Rectal smooth muscle tissue (tissue), 1 donor: ENCODE measurements at regions not wholly inside any gene's neighbourhood (a gene's known extent, or its start where the extent isn't known, plus 50 kb on each side); places are given as distances from the start of the nearest gene placed in this dataset.
"Not testable (repeated sequence)": the region's sequence is repeated elsewhere in the genome, so short reads cannot be mapped to it uniquely, and the experiment has no call there.

Source experiments
- H3K27ac ChIP-seq: one replicate; pipeline ENCODE4 v1.7.0; 2013; ENCODE audit warnings: low read depth, low read length, inconsistent platforms
- H3K27me3 ChIP-seq: one replicate; pipeline ENCODE4 v1.7.0; 2013; ENCODE audit warnings: low read length; ENCODE audit not compliant: control insufficient read depth, insufficient read depth
- H3K36me3 ChIP-seq: one replicate; pipeline ENCODE4 v1.7.0; 2013; ENCODE audit warnings: low read length; ENCODE audit not compliant: control insufficient read depth, insufficient read depth
- H3K4me1 ChIP-seq: one replicate; pipeline ENCODE4 v1.7.0; 2013; ENCODE audit warnings: low read length; ENCODE audit not compliant: control insufficient read depth, insufficient read depth
- H3K4me3 ChIP-seq: one replicate; pipeline ENCODE4 v1.7.0; 2013; ENCODE audit warnings: low read length
- H3K9ac ChIP-seq: one replicate; pipeline ENCODE4 v1.7.0; 2013; ENCODE audit warnings: low read length

DNA sequence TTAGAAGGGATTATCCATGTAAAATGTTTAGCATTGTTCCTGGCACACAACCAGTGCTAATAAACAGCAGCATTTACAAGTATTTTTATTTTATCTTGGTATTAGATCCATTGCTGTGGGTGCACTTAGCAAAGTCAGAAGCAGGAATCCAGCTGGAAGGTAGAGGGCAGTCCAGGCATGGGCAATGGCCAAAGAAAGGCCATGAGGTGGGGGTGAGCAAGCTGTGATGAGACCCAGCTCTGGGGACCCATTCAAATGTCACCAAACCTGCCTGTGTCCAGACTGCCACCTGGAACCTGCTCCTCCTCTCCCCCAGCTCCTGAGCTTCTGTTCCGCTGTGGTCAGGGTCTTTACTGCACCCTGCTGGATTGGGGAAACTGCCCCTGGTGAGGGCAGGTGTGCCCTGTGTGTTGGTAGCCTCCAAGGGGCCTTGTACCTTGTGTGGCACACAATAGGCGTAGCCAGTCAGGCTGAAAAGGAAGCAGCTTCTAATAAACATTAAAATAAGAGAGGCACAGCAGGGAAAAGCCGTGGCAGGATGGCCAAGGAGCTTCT, 118.0 kb upstream of the CRHR1 start:
- H3K27me3 ChIP-seq: no peaks in the 10 kb centered on the region

GRCh38 chr17:45666641-45667040, 117.5 kb upstream of the CRHR1 start:
- H3K36me3 ChIP-seq: no peaks in the 10 kb centered on the region

More for the DNA sequence above, 118.0 kb upstream of the CRHR1 start:
- H3K9ac ChIP-seq: no peak overlapping the region
- no peaks in the 10 kb centered on the region for H3K4me1 ChIP-seq
- H3K4me3 ChIP-seq: no peak overlapping the region
- H3K36me3 ChIP-seq: no peaks in the 10 kb centered on the region
- H3K27ac ChIP-seq: no peak overlapping the region

GRCh38 chr17:45667591-45668171, 116.4 kb upstream of the CRHR1 start:
- no peaks in the 10 kb centered on the region for H3K4me1 ChIP-seq
- no peaks in the 10 kb centered on the region for H3K36me3 ChIP-seq
- no peaks in the 10 kb centered on the region for H3K27me3 ChIP-seq
- H3K9ac ChIP-seq: no peak overlapping the region
- H3K4me3 ChIP-seq: no peak overlapping the region
- H3K27ac ChIP-seq: no peak overlapping the region

More at GRCh38 chr17:45666641-45667040, 117.5 kb upstream of the CRHR1 start:
- Histone ChIP-seq H3K4me1 (no peaks in the 10 kb centered on the region), H3K4me3 (no peak overlapping the region), H3K9ac (no peak overlapping the region), H3K27me3 (no peaks in the 10 kb centered on the region), H3K27ac (no peak overlapping the region)

GRCh38 chr17:45668316-45668715, 115.8 kb upstream of the CRHR1 start:
- no peaks in the 10 kb centered on the region for H3K27me3 ChIP-seq
- no peak overlapping the region for H3K4me3 ChIP-seq
- no peaks in the 10 kb centered on the region for H3K36me3 ChIP-seq
- H3K4me1 ChIP-seq: no peaks in the 10 kb centered on the region
- no peak overlapping the region for H3K9ac ChIP-seq
- H3K27ac ChIP-seq: no peak overlapping the region

DNA sequence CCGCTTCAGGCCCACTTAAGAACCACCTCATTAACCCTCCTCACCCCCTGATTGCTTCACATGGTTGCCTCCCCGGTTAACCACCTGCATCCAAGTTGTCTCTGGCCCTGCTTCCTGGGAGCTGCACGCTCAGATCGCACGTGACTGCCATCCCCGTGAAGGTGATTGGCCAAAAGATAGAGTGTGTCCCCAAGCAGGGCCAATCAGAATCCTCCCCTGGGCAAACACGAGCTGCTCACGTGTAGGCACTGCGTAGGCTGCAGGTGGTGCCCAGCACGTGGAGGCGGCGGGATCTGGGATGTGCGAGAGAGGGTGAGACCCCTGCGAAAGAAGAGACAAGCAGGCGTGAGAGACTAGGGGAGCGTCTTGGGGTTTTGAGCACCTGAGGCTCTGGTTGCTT, 111.8 kb upstream of the CRHR1 start:
- Histone ChIP-seq H3K4me1 (no peaks in the 10 kb centered on the region), H3K36me3 (no peaks in the 10 kb centered on the region), H3K27me3 (no peaks in the 10 kb centered on the region), H3K4me3 (no peak overlapping the region), H3K9ac (no peak overlapping the region), H3K27ac (no peak overlapping the region)

GRCh38 chr17:45672792-45673191, 111.3 kb upstream of the CRHR1 start:
- no peaks in the 10 kb centered on the region for H3K36me3 ChIP-seq
- no peaks in the 10 kb centered on the region for H3K27me3 ChIP-seq
- no peak overlapping the region for H3K27ac ChIP-seq
- no peak overlapping the region for H3K9ac ChIP-seq
- no peak overlapping the region for H3K4me3 ChIP-seq
- H3K4me1 ChIP-seq: no peaks in the 10 kb centered on the region

GRCh38 chr17:45673759-45674158, 110.4 kb upstream of the CRHR1 start:
- H3K27ac ChIP-seq, H3K4me3 ChIP-seq, H3K4me1 ChIP-seq, H3K36me3 ChIP-seq, H3K27me3 ChIP-seq, H3K9ac ChIP-seq: not testable (repeated sequence)

DNA sequence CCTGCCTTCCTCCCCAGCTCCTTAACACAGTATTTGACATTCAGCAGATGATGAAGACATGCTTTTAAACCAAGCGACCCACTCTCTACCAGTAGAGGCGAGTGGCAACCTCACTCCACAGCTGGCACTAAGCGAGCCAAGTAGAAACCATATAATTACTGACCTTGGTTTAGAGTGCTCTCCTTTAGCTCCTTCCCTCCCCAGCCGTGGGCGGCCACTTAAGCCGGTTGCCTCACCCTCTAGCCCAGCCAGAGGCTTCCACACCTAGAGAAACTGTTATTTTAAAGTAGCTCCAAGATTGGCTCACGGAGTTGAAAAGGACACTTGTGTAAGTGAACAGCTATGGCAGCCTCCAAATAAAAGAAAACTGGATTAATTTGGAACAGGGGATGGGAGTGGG, 109.1 kb upstream of the CRHR1 start:
- no peak overlapping the region for H3K4me3 ChIP-seq
- H3K9ac ChIP-seq: no peak overlapping the region
- no peaks in the 10 kb centered on the region for H3K36me3 ChIP-seq
- no peaks in the 10 kb centered on the region for H3K27me3 ChIP-seq
- H3K27ac ChIP-seq: no peak overlapping the region
- no peaks in the 10 kb centered on the region for H3K4me1 ChIP-seq

GRCh38 chr17:45675892-45676291, 108.2 kb upstream of the CRHR1 start:
- no peaks in the 10 kb centered on the region for H3K4me1 ChIP-seq

GRCh38 chr17:45676695-45677094, 107.4 kb upstream of the CRHR1 start:
- Histone ChIP-seq H3K4me1 (no peaks in the 10 kb centered on the region), H3K27ac (no peak overlapping the region), H3K4me3 (no peak overlapping the region), H3K9ac (no peak overlapping the region), H3K27me3 (peaks cover 3% of the 10 kb centered on the region), H3K36me3 (no peaks in the 10 kb centered on the region)

More at GRCh38 chr17:45675892-45676291, 108.2 kb upstream of the CRHR1 start:
- H3K27ac ChIP-seq: no peak overlapping the region
- H3K27me3 ChIP-seq: peaks cover 1% of the 10 kb centered on the region
- no peak overlapping the region for H3K4me3 ChIP-seq
- no peaks in the 10 kb centered on the region for H3K36me3 ChIP-seq
- no peak overlapping the region for H3K9ac ChIP-seq

GRCh38 chr17:45677770-45678169, 106.3 kb upstream of the CRHR1 start:
- Histone ChIP-seq H3K4me1 (no peaks in the 10 kb centered on the region), H3K9ac (no peak overlapping the region), H3K27ac (no peak overlapping the region), H3K4me3 (no peak overlapping the region), H3K27me3 (peaks cover 3% of the 10 kb centered on the region), H3K36me3 (no peaks in the 10 kb centered on the region)

- Histone ChIP-seq H3K27me3 (peaks cover 3% of the 10 kb centered on the region), H3K4me3 (no peak overlapping the region), H3K4me1 (no peaks in the 10 kb centered on the region), H3K27ac (no peak overlapping the region), H3K36me3 (no peaks in the 10 kb centered on the region), H3K9ac (no peak overlapping the region)
Measured at GRCh38 chr17:45679426-45679825, 104.7 kb upstream of the CRHR1 start.

DNA sequence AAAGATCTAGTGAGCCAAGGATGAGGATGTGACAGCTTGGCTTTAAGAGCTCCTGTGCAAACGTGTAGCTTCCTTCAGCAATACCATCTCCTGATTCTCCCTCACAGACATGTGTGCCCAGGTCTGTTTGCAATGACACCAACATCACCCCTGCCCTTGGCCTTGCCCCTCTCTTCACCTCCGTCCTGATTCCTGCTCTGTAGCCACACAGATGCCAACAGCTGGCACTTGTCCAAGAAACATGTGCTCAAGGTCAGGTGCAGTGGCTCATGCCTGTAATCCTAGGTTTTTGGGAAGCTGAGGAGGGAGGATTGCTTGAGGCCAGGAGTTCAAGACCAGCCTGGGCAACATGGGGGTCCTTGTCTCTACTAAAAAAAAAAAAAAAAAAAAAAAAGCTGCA, 103.8 kb upstream of the CRHR1 start:
- Histone ChIP-seq H3K27ac (no peak overlapping the region), H3K27me3 (peaks cover 3% of the 10 kb centered on the region), H3K9ac (no peak overlapping the region), H3K4me3 (no peak overlapping the region), H3K4me1 (no peaks in the 10 kb centered on the region), H3K36me3 (no peaks in the 10 kb centered on the region)
